Caco-2 (cell line): ENCODE measurements at regions not wholly inside any gene's neighbourhood (a gene's known extent, or its start where the extent isn't known, plus 50 kb on each side); places are given as distances from the start of the nearest gene placed in this dataset.

Experiments
- BruUV-seq: library from RNA; stranded (reverse); fragments of 400-500 nt; replicated peaks from 2 replicates; lab custom pipeline; 2021; lab: Mats Ljungman, UMichigan
- CTCF ChIA-PET: fragments of 300-600 bp; sonication (Branson Sonifier 250); formaldehyde crosslinking; loops from one replicate; lab custom pipeline; 2022; ENCODE audit warnings: antibody characterized with exemption; lab: Charles Lee
- POLR2A ChIA-PET: fragments of 300-600 bp; sonication (Branson Sonifier 250); formaldehyde crosslinking; loops from one replicate; lab custom pipeline; 2022; ENCODE audit warnings: antibody characterized with exemption; lab: Charles Lee
- DNase-seq, 2 experiments: peaks; one replicate each; pipeline versions ENCODE4 v3.0.0 to v3.0.0-alpha.2; 2020 to 2022
- H3K27me3 ChIP-seq: replicated peaks from 2 replicates; pipeline ENCODE4 v1.6.0; 2011; ENCODE audit warnings: low read length; ENCODE audit not compliant: control insufficient read depth, insufficient read depth
- H3K36me3 ChIP-seq: 2 replicates; pipeline ENCODE4 v1.5.1; 2011; ENCODE audit warnings: low read length; ENCODE audit not compliant: control insufficient read depth, insufficient read depth
- H3K4me1 ChIP-seq: fragments of 250-450 bp; sonication (Bioruptor Pico); 2 replicates; pipeline ENCODE4 v1.5.1; 2020; ENCODE audit warnings: mild to moderate bottlenecking
- H3K4me3 ChIP-seq: 2 replicates; pipeline ENCODE4 v1.5.1; 2011; ENCODE audit warnings: low read depth, mild to moderate bottlenecking, control low read depth, low read length
- H3K9me3 ChIP-seq: fragments of 250-450 bp; sonication (Bioruptor Pico); 2 replicates; pipeline ENCODE4 v1.5.1; 2020; ENCODE audit warnings: mild to moderate bottlenecking, moderate library complexity
- H3K27ac Mint-ChIP-seq: one replicate; pipeline ENCODE4 v1.8.0; 2022; ENCODE audit warnings: mixed read lengths; ENCODE audit not compliant: unreplicated experiment
- H3K27me3 Mint-ChIP-seq: one replicate; pipeline ENCODE4 v1.8.0; 2022; ENCODE audit warnings: mixed read lengths; ENCODE audit not compliant: insufficient read depth, unreplicated experiment
- H3K36me3 Mint-ChIP-seq: one replicate; pipeline ENCODE4 v1.8.0; 2022; ENCODE audit warnings: mild to moderate bottlenecking, mixed read lengths; ENCODE audit not compliant: insufficient read depth, unreplicated experiment
- H3K4me1 Mint-ChIP-seq: one replicate; pipeline ENCODE4 v1.8.0; 2022; ENCODE audit warnings: low read depth, mixed read lengths; ENCODE audit not compliant: unreplicated experiment
- H3K4me3 Mint-ChIP-seq: one replicate; pipeline ENCODE4 v1.8.0; 2022; ENCODE audit warnings: mild to moderate bottlenecking, moderate library complexity, mixed read lengths; ENCODE audit not compliant: unreplicated experiment
- H3K9me3 Mint-ChIP-seq: one replicate; pipeline ENCODE4 v1.8.0; 2022; ENCODE audit warnings: mixed read lengths; ENCODE audit not compliant: unreplicated experiment
- CTCF ChIP-seq, 2 experiments: fragments of 200-600 bp in 1 of 2; IDR thresholded peaks; 1 replicate in 1 of 2; 2 replicates in 1 of 2; pipeline versions ENCODE4 v1.5.1 to v1.8.0; 2011 to 2022; ENCODE audit warnings: antibody characterized with exemption in 1 of 2, control low read depth in 1 of 2, inconsistent platforms in 1 of 2, low read depth in 1 of 2, low read length in 1 of 2, mild to moderate bottlenecking in 1 of 2, moderate library complexity in 1 of 2; ENCODE audit not compliant: insufficient read depth in 1 of 2, severe bottlenecking in 1 of 2, unreplicated experiment in 1 of 2
- intact Hi-C: fragments of 100-400 bp; cut with micrococcal nuclease; formaldehyde crosslinking; loops from one replicate; pipeline ENCODE4 v1.10.0; 2022; ENCODE audit not compliant: unreplicated experiment

- Histone ChIP-seq H3K4me1 (no peaks in the 10 kb centered on the region), H3K36me3 (no peaks in the 10 kb centered on the region), H3K4me3 (no peak overlapping the region), H3K9me3 (no peaks in the 10 kb centered on the region), H3K27me3 (no peaks in the 10 kb centered on the region)
- no peaks in the 10 kb centered on the region for H3K9me3 Mint-ChIP-seq
- intact Hi-C loops = no loop called here
- TF ChIP-seq CTCF (IDR thresholded peaks at IDR 0.05; ENCODE audit: insufficient read depth in 1 of 2, low read depth in 1 of 2, low read length in 1 of 2, severe bottlenecking in 1 of 2, unreplicated experiment in 1 of 2) = no peak
- DNase-seq = no peak
- H3K4me3 Mint-ChIP-seq = no peak overlapping the region
- ChIA-PET CTCF (no interaction called here), POLR2A (no interaction called here)
- no peaks in the 10 kb centered on the region for H3K36me3 Mint-ChIP-seq
- H3K4me1 Mint-ChIP-seq = no peaks in the 10 kb centered on the region
- no peak overlapping the region for H3K27ac Mint-ChIP-seq
- no peaks in the 10 kb centered on the region for H3K27me3 Mint-ChIP-seq
- no TSS peak for BruUV-seq
These were observed 892.5 kb downstream of the PLA2G4A start for GRCh38 chr1:187721216-187721615.

GRCh38 chr1:187725216-187725615 is 896.5 kb downstream of the PLA2G4A start:
- no TSS peak for BruUV-seq
- H3K36me3 Mint-ChIP-seq = no peaks in the 10 kb centered on the region
- ChIA-PET POLR2A (no interaction called here), CTCF (no interaction called here)
- no peak for DNase-seq
- no peaks in the 10 kb centered on the region for H3K9me3 Mint-ChIP-seq
- Histone ChIP-seq H3K4me1 (no peaks in the 10 kb centered on the region), H3K9me3 (no peaks in the 10 kb centered on the region), H3K4me3 (no peak overlapping the region), H3K36me3 (no peaks in the 10 kb centered on the region), H3K27me3 (no peaks in the 10 kb centered on the region)
- no peaks in the 10 kb centered on the region for H3K4me1 Mint-ChIP-seq
- no peak overlapping the region for H3K4me3 Mint-ChIP-seq
- intact Hi-C loops = no loop called here
- no peak for TF ChIP-seq CTCF (IDR thresholded peaks at IDR 0.05; ENCODE audit: insufficient read depth in 1 of 2, low read depth in 1 of 2, low read length in 1 of 2, severe bottlenecking in 1 of 2, unreplicated experiment in 1 of 2)
- H3K27ac Mint-ChIP-seq = no peak overlapping the region
- H3K27me3 Mint-ChIP-seq = no peaks in the 10 kb centered on the region

- CTCF ChIA-PET = no interaction called here
- Histone ChIP-seq H3K9me3 (no peaks in the 10 kb centered on the region), H3K4me3 (no peak overlapping the region), H3K27me3 (no peaks in the 10 kb centered on the region), H3K36me3 (no peaks in the 10 kb centered on the region), H3K4me1 (no peaks in the 10 kb centered on the region)
- H3K27me3 Mint-ChIP-seq = no peaks in the 10 kb centered on the region
- no peaks in the 10 kb centered on the region for H3K4me1 Mint-ChIP-seq
- intact Hi-C loops = no loop called here
- TF ChIP-seq CTCF (IDR thresholded peaks at IDR 0.05; ENCODE audit: insufficient read depth in 1 of 2, low read depth in 1 of 2, low read length in 1 of 2, severe bottlenecking in 1 of 2, unreplicated experiment in 1 of 2) = no peak
- no peaks in the 10 kb centered on the region for H3K36me3 Mint-ChIP-seq
- H3K4me3 Mint-ChIP-seq = no peak overlapping the region
- DNase-seq = no peak
- no TSS peak for BruUV-seq
- H3K9me3 Mint-ChIP-seq = no peaks in the 10 kb centered on the region
- POLR2A ChIA-PET = no interaction called here
- no peak overlapping the region for H3K27ac Mint-ChIP-seq
These were observed 904.5 kb downstream of the PLA2G4A start for GRCh38 chr1:187733232-187733631.
